Stimulated activated CD8-positive, alpha-beta memory T cell treated with anti-CD3 and anti-CD28 coated beads, Interleukin-7, amount 100 ng/mL, for 1 hour (primary cell): ENCODE measurements at regions not wholly inside any gene's neighbourhood (a gene's known extent, or its start where the extent isn't known, plus 50 kb on each side); places are given as distances from the start of the nearest gene placed in this dataset.

Experiments used
- DNase-seq, 2 donors: peaks; one replicate each; pipeline ENCODE4 v3.0.0-alpha.2; 2020; ENCODE audit warnings: low read depth in 2 of 2

DNA sequence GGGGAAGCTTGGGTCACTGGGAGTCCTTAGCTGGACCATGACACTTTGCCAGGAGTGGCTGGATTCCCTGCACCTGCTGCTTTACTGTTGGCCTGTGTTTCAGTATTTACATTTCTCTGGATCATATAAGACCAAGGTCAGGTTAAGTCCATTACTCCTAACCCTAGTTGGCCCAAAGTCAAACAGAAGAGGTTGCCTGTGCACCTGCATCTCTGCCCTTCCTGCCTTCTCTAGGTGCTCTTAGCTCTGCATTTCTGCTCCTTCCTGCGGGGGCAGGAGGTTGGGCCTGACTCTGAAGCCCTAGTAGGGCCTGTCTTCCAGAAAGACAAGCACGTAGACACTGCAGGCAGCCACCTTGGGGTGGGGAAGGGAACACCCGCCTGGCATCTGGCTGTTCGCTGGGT, 124.3 kb downstream of the RPLP1 start:
- DNase-seq: no peak

DNA sequence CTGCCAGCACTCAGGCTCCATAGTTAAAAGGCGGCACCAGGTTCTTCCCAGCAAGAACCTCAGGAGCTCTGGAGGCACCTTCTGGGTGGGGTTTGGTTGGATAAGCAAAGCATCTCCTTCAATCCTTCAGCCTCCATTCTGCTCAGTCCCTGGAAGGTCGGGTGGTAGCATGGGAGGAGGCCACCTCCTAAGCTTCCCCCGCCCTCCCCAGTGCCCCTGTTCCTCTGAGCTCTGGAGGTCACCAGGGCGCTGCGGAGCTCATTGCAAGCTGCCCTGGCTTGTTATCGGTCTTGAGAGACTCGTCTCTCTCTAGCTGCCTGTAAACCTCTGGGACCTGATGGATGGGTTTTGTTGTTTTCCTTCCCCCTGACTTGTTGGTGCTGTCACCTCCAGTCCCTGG, 124.8 kb downstream of the RPLP1 start:
- DNase-seq: no peak

DNA sequence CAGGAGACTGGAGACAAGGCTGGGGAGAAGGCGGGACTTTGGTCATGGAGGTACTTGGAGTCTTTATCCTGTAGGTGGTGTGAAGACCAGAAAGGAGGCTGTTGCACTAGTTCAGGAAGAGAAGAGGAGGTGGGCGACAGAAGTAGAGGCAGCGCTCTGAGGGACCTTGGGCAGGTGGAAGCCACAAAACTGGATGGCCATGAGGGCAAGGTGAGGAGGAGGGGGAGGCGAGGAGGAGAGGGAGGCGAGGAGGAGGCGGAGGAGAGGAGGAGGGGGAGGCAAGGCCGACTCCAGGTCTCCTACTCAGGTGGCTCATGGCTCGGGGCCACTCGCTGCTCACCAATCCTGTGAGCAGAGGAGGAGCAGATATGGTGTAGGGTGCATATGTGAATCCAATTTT, 125.6 kb downstream of the RPLP1 start:
- DNase-seq: no peak

DNA sequence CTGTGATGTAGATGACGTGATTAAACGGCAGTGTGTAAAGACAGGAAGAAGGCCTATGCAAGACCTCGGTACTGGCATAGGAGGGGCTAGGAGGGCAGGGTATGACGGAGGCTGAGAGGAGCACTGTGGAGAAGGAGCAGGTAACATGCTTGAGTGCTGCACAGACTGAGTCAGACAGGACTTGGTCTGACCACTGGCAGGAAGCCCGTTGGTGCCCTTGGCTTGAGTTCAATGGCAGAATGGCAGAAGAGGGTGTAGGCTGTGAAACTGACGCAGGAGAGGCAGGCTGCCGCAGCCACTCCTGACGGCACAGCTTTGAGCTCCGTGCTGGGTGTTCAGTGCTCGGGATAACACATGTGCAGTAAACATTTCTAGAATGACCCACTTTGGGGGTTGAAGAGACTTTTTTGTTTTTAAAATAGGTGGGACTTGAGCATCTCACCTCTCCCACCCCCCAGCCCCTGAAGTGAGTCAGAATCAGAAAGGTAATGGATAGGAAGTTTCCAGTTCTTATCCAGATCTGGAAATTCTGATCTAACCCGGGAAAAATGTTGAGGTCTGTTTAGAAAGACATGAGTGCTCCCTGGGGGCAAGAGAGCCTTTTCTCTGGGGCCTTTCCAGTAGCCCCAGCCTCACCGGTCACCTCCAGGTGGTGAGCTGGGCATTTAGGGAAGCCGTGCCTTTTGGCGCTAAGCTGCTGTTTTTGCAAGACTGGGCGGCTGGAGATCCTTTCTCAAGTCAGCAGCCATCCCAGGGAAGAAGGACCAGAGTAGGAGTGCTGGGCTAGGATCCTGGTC, 126.4 kb downstream of the RPLP1 start:
- DNase-seq: no peak

DNA sequence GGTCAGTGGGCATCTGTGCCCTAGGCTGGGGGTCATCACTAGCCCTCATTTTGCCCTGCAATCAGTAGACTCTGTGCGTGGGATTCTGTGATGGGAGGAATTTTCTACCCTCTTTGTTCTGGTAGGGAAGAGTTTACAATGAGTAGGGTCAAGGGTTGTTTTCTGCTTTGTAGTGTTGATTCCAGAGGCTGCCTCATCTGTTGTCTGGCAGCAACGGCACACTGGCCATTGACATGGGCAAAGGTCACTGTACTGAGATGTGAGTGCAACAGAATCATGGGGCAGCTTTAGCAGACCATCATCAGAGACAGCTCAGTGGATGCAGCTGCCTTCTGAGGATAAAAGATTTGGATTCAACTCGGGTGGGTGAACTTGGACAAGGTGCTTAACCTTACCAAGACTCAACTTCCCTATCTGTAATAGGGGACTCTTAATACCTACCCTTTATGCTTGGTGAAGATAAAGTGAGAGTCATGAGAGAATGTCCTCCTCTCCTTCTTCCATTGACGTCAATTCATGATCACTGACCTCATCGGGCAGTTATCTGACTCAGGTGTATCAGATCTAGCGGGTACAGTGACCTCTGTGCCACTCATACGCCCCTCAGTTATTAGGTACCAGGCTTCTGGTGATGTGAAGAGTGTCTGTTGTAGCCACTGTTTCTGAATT, 127.5 kb downstream of the RPLP1 start:
- no peak for DNase-seq

DNA sequence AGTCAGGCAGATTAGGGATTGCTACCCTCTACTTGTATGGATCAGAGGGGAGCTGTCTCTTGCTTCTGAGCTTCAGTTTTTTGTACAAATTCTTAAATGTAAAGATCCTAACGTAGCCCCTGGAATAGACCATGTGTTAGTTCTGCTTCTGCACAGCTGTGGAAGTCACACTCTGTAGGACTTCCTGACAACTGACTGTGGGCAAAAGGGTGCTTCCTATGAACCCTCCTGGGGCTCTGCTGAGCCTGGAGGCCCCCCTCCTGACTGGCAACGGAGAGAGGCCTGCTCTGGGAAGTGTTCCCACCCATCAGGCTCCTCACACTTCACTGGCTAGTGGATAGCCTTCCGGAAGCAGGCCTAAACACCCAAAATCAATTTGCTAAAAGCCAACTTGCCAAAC, 131.0 kb downstream of the RPLP1 start:
- DNase-seq: no peak

DNA sequence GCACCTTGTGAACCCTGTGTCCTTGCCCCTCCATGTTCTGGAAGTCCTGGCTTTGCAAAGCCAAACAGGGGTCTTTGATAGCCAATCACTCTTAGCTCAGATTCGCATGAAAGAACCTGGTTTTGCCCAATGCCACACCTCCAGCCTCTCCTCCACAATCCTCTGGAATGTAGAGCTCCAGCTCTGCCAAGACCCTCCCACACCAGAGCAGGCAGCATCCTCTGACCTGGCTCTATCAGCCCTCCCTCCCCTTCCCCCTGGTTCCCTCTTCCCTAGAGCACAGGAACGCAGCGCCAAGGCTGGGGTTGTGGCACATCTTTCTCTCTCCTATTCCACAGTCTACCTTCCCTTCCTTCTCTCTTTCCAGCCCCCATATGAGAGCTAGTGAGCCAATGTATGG, 133.3 kb downstream of the RPLP1 start:
- DNase-seq: no peak

DNA sequence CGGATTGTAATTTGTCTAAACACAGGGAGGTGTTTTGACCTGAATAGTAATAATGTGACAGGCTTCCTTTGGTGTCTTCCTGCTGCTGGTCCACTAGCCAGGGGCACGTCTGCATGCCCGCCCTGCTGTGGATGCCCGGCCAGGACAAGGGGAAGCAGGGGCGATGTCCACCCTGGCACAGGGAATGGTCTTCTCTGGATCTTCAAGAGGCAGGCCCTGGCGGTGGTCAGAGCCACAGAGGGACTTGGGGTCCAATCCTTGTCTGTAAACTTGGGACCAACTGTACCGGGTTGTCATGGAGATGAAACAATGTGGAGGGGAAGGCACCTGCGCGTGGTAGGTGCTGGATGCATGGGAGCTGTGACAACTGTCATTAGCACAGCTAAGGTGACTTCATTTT, 134.1 kb downstream of the RPLP1 start:
- no peak for DNase-seq

DNA sequence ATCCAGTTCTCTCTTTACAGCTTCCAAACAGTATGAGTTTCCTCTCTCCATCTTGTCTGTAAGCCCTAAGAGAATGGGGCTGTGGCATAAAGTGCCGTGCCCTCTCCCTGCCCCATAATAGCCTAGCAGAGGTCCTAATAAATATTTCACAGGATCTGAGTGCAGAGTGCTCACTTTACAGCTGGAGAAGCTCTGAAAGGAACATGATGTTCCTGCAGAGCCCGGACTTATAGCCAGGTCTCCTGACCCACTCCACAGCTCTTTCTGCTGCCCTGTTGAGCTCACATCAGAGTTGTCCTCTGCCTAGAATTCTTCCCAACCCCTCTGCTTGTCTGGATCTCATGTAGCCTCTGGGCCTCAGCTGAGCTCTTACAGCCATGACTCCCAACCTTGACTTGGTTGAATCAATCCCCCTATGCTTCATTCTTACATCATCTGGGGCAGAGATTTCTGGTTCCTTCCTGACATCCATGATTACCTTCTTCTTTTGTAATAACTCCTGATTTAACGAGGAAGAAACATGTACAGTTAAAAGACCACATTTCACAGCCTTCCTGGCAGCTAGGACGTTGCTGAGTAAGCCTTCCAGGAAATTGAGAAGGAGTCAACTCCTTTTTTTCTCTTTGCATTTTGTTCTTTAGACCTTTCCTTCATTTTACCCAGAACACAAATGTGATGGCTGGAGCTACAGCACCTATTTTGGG, 135.3 kb downstream of the RPLP1 start:
- no peak for DNase-seq

DNA sequence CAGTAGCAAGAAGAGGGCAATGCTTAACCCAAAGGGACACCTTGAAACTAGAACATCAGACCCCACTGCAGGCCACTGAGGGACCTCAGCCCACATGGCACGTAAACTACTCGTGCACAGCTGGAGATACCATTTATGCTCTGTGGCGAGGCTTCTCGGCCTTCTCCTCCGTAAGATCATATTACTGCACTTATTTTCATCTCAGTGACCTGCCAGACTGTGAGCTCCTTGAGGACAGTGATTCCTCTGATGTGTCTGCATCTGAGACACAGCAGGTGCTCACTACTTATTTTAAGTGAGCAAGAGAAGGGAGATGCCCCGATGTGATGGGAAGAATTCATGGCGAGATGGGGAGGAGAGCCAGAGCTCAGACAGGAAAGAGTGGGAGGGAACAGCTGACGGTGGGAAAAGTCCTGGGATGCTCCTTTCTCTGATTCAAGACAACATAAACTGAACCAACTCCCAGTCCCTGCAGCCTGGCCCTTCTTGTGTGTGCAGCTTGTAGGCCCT, 137.6 kb downstream of the RPLP1 start:
- no peak for DNase-seq

DNA sequence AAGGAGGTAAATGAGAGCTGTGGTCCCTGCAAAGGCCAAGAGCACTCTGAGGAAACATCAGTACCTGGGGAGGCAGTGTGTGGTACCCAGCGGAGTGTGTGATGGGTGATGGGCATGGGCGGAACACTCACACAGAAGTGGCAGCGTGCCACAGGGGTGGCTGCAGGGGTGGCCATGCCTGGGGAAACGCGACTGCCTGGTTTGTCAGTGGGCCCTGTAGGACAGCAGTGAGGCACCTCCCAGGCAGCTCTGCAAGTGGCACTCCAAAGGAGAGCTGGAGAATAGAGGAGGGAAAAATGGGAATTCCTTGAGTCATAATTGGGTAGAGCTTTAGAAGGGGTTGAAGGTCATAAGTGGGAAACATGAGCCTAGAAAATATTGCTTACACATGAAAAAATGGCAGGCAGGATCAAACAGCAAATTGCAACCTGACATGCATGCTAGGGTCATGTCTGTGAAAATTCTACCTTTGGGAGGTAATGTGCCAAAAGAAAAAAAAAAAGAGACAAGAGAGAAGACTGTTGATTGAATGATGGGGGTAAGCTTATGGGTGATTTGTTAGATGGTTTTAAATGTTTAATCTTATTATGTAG, 138.4 kb downstream of the RPLP1 start:
- DNase-seq: no peak

DNA sequence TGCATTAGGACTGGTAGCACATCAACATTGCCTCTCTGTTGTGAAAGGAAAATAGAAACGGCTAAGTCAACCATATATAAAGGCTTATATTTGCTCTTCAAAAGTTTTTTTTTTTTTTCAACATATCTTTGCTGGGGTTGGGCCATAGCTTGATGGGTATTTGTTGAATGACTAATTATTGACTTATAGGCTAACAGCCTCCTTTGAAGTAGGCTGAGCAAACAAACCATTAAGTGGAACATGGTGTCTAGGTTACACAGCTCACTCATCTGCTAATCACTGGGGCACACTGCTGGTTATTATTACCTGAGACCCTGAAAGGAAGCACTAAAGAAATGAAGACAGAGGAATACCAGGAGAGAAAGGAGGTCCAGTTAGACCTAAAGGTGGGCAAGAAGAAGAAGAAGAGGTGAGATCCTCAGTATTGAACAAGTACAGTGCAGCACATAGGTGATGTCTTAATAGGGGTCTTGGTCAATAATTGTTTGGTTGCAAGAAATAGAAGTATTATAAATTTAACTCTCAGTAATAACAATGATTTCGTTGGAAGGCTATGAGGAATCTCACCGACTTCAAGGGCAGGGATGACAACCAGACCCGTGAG, 139.4 kb downstream of the RPLP1 start:
- DNase-seq: no peak

DNA sequence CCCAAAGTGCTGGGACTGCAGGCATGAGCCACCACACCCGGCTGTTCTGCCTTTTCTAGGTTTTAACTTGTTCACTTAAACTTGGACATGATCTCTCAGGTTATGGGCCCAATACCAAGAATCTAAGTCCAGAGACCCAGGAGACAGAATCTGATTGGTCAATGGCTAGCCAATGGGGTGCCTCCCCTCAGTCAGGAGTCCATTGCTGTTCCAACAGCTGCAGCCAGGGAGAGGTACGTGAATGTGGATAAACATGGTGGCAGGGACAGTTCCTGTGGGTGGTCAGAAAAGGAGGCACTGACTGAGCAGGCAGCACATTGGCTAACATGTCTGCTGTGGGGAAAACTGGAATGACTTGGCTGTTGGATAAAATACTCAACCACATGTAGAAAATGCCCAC, 140.3 kb downstream of the RPLP1 start:
- no peak for DNase-seq

DNA sequence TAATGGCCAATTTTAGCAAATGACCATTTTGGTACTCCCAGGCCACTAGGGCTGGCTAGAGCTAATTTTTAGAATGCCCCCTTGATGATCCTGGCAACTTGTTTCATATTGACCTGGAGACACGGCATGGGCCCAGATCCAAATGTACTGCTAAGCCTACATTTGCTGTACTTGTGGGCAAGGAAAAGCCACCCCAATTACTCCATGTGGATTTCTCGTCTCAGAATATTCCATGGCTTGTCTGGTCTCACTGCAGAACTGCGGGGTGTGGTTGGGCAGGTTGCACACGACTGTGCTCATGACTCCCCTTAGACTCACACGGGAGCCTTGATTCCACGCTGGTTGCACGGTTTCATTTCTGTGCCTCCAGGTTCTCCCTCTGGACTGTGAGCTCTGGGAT, 140.9 kb downstream of the RPLP1 start:
- no peak for DNase-seq

DNA sequence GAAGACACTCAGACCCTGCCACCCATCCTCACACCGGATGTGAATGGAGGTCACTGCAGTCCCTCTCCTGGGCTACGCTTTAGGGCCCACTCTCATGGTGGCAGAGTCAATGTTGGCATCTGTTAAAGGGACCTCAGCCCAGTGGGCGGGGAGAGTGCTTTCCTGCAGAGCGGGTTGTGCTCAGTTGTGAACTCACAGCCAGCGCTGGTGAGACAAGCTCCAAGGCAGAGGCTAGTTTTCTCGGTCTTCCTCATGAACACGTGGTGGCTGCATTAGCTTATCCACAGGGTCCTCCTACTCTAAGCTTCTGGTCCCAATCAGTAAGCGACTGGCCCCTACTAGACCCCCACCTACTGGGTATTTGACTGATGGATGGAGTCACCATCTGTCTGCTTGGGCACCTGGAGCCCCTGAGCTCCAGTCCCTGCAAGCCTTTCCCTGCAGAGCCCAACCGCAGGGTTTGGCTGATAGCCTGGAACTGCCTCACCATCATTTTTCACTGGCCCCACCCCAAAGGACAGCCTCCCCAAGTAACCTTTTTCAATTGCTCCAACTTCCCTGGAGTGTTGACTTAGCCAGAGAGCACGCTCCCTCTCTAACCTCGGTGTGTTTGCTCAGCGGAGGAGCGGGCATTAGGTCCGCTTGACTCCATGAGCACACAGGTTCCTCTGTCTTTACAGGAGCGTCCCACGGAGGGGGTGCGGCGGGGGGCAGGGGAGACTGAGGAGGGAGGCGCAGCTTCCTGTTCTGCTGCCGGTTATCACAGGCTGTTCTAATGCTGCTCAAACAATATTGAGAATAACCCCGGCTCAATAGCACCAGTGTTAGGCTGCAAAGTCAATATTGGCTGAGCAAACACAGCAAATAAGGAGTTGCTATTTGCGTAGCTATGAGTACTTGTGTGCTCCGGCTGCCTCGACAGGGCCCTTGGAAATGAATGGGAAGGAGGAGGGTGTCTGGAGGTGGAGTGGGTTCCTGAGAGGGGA, 141.7 kb downstream of the RPLP1 start:
- DNase-seq: no peak

DNA sequence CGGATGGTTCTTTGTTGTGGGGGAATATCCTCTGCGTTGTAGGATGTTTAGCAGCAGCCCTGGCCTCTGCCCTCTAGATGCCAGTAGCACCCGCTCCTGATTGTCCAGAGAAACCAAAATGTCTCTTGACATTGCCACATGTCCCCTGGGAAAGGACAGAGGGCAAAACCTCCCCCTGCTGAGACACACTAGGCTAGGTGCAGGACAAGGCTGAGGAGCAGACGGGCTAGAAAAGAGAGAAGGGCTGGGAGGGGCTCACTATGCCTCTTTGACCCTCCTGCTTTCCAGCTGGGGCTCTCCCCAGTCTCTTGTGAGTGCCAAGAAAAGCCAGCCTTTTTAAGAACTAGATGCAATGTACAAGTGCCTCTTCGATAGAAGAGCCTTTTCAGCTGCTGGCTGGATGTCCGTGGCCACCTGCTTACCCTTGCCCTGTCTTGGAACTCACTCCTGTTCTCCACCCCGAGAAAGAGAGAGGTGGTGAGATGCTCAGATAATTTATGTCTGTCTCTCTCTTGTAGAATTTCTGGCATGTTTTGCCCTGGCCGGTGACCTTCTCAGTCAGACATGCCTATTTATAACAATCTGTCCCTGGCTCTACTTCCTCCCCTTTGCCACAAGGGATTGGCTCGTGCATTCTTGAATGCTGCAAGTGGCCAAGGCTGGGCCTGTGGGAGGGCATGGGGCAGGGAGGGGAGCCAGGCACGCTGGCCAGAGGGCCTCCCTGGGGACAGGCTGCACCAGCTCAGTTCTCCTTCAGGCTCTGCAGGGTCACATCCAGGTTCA, 142.6 kb downstream of the RPLP1 start:
- DNase-seq: no peak

DNA sequence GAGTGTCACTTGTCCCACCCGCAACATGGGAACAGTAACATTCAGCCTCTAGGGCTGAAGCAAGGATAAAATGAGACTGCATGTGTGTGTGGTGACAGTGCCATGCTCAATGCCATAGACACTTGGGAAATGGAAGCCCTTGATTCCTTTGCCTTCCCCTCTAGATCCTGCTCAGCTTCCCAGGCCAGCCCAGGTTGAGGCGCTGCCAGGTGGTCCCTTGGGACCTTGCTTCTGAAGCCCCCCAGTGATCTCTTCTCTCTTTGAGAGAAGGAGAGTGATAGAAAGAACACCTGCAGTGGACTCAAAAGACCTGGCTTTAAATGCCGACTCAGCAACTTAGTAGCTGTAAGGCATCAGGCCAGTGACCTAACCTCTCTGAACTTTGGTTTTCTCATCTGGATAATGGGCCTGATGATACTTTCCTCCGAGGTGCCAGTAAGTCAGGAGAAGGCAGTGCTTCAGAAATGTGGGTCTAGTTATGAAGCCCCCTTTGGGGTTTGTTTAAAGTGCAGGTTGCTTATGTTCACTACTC, 144.5 kb downstream of the RPLP1 start:
- DNase-seq: no peak

DNA sequence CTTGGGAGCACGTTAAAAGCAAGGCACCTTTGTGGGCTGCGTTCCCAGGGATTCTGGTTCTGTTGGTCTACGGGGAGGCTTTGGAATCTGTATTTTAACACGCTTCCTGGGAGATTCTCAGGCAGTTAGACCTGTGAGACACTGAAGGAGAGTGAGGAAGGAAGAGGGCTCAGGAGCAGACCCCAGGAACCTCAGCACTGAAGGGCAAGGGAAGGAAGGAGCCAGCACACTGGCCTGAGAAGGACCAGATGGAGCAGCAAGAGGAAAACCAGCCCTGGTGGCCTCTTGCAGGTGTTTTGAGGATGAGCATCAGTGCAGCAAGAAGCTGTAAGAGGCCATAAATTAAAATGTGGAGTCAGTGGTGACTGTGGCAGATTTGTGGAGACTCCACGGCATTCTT, 146.7 kb downstream of the RPLP1 start:
- DNase-seq: no peak

DNA sequence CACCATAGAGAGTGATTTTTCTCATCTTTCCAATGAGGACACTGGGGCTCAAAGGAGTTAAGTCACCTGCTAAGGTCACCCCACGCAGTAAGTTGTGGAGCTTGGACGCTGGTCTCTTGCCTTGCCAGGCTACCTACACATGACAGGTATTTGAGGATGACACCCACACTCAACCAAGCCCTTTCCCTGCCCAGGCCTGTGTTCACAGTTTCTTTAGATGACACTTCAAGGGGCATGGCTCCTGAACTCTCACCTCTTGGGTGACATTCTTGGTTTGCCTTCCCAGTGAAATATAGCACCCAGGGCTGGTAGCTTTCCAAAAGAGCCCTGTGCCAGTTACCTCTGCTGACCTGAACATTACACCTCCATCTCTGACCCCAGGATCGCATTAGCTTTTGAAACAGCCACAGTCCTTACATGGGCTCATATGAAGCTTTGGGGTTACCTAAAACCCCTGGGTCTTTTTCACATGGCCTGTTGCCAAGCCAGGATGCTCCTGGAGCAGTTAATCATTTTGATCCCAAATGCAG, 148.0 kb downstream of the RPLP1 start:
- no peak for DNase-seq
